Sigmoid colon (tissue), 4 donors: ENCODE measurements at regions not wholly inside any gene's neighbourhood (a gene's known extent, or its start where the extent isn't known, plus 50 kb on each side); places are given as distances from the start of the nearest gene placed in this dataset.
"Not testable (repeated sequence)": the region's sequence is repeated elsewhere in the genome, so short reads cannot be mapped to it uniquely, and the experiment has no call there.

ENCODE experiments used
- POLR2A ChIP-seq, 2 donors: fragments of 450-650 bp; IDR thresholded peaks; one replicate each; pipeline ENCODE4 v1.6.1; 2016; ENCODE audit warnings: antibody characterized with exemption in 2 of 2, mild to moderate bottlenecking in 2 of 2, moderate library complexity in 2 of 2
- POLR2AphosphoS5 ChIP-seq, 4 donors: sonication (generic); formaldehyde crosslinking; IDR thresholded peaks; one replicate each; pipeline ENCODE4 v1.6.1; 2017; ENCODE audit warnings: antibody characterized with exemption in 4 of 4

GRCh38 chr21:27338007-27338406 is 371.1 kb upstream of the ADAMTS5 start:
- not testable (repeated sequence) for TF ChIP-seq POLR2A, POLR2AphosphoS5 (IDR thresholded peaks at IDR 0.05)
